SIG-M5 treated with dmso at 0.1 percent for 504 hours (cell line): ENCODE measurements at regions not wholly inside any gene's neighbourhood (a gene's known extent, or its start where the extent isn't known, plus 50 kb on each side); places are given as distances from the start of the nearest gene placed in this dataset.

Experiments used
- DNase-seq: peaks from one replicate; lab custom pipeline; 2025; ENCODE audit not compliant: unreplicated experiment; lab: John Stamatoyannopoulos, UW

- DNase-seq, result no peak
Observed at GRCh38 chr11:70833554-70833953, 418.8 kb downstream of the SHANK2 start.

DNA sequence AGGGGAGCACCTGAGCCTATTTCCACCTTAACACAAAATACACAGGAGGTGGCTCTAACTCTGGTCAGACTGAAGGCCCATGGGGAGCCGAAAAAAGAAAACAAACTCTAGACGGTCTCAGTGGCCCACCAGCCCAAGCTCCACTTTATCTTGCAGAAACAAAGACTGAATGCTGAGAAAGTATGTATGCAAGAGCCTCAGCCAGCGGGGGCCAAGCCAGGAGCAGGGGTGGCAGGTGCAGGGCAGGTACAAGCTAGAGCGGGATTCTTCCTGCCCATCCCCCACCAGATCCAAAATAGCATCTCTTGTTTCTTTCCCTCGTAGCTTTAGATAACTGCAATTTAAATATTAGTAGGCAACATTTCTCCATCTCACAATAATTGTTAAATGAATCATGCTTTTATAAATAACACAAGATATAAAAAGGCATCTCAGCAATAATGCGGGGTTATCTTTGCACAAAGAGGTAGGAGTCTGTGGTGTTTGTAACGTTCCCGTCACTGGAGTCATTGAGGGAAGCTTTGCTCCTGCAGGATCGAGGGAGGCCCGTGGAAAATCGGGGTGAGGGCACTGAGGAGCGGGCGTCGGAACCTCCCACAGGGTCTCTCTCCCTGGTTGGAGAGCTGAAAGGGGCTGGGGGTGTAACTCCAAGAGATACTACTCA lies 418.0 kb downstream of the SHANK2 start:
- no peak for DNase-seq

- DNase-seq, result no peak
Observed at GRCh38 chr11:70834984-70835560, 417.3 kb downstream of the SHANK2 start.

- DNase-seq, result no peak
Observed at GRCh38 chr11:70836071-70836470, 416.3 kb downstream of the SHANK2 start.

DNA sequence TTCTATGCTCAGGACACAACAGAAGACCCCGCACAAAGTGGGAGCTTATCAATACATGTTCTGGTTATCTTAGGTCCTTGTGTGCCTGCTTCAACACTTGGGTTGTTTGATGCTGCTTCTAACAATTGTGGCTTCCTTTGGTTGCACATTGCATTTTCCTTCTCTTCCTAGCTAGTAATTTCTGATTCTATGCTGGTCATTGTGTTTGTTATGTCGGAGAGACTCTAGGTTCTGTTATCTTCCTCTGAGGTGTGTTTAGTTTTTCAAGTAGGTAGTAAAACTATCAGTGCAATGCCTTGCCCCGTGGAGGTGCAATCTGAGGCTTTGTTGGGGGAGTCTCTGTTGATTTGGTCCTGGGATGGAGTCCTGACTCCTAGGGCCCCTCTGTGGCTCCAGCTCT lies 414.2 kb downstream of the SHANK2 start:
- DNase-seq, result no peak

DNA sequence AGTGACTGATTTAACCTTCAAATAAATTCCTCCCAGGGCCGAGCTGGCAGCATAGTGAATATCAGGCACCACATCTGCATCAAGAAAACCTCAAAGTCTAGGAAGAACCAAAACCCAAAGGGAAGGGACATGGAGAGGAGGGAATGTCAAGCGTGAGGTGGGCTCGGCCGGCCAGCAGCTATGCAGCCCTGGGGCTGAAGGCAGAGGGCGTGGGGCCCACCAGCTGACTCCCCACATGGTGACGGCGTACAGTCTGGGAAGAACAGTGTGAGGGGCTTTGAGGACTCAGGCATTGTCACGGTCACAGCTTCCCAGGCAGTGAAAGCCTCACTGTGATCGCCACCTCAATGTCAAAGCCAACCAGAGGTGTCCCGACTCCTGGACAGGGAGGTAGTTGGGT lies 412.5 kb downstream of the SHANK2 start:
- no peak for DNase-seq

DNA sequence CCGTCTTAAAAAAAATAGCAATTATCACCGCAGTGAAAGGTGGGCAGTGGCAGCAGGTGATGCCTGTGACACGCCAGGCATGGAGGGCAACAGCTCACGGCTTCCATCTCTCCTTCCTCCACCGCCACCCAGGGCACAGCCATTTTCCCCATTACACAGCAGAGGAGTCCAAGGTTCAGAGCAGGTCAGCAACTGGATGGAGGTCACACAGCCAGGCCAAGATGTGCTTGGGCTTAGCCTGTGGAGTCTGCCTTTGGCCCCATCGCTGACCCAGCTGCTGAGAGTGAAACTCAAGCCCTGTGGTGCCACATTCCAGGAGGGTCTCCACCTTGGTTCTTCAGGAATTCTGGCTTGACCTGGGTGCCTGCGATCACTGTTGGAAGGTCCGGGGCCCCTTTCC lies 411.1 kb downstream of the SHANK2 start:
- no peak for DNase-seq

DNA sequence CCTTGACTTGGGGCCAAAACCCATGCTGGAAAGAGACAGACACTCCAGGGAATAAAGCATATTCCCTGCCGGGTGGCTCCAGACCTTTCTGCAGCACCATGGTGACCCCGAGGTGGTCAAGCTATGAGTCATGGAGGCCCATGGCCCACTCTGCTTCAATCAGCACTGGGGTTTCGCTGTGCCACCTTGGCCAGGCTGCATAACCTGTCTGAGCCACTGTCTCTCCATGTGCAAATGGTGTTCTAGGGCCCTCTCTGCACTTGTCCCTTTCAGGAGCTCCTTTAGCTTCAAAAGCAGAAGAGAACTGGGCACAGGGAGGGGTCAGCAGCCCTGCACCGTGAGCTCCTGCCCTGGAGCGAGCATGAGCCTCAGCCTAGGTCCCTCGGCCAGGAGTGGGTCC lies 410.1 kb downstream of the SHANK2 start:
- DNase-seq, result no peak

GRCh38 chr11:70842701-70843100 lies 409.7 kb downstream of the SHANK2 start:
- no peak for DNase-seq

- no peak for DNase-seq
Observed at GRCh38 chr11:70843906-70844305, 408.5 kb downstream of the SHANK2 start.

GRCh38 chr11:70844387-70844786 lies 408.0 kb downstream of the SHANK2 start:
- DNase-seq, result no peak

GRCh38 chr11:70845591-70846041 lies 406.8 kb downstream of the SHANK2 start:
- no peak for DNase-seq

DNA sequence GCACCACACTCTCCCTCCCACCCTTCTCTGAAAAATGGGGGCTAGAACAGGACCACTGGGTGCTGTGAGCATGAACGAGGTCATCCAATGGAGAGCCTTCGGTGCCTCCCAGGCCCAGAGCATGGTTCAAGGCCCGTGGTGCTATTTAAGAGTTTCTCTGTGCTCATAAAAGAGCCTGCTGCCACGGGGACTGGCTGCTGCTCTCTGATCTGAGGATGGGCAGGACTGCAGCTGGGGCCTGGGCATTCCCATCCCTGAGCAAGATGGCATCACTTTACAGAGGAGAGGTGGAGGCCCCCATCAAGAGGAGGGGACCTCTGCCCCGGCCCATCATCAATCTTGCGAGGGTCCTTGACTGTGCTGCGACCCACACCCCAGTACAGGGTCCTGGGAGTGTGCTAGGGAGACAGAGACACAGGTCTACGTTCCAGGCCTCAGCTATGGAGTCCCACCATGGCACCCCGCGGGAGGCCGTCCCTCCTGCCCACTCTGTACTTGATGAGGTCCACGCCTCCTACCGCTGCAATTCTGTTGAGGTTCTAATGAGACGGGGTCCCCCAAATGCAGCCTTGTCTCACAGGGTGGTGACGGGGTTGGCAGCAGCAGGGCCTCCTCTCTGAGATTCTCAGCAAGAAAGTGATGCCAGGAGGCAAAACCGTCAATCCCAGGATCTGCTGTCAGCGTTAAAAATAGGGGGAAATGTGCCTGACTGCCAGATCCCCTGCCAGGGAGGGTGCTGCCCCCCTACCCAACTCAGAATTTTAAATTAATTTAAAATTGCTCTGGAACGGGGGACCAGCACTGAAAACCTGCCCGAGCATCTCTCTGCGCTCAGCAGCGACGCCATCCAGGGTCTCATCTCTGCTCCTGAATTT lies 405.4 kb downstream of the SHANK2 start:
- no peak for DNase-seq

- DNase-seq, result no peak
Observed at GRCh38 chr11:70848243-70848750, 404.1 kb downstream of the SHANK2 start.

GRCh38 chr11:70849031-70849430 lies 403.3 kb downstream of the SHANK2 start:
- DNase-seq, result no peak

DNA sequence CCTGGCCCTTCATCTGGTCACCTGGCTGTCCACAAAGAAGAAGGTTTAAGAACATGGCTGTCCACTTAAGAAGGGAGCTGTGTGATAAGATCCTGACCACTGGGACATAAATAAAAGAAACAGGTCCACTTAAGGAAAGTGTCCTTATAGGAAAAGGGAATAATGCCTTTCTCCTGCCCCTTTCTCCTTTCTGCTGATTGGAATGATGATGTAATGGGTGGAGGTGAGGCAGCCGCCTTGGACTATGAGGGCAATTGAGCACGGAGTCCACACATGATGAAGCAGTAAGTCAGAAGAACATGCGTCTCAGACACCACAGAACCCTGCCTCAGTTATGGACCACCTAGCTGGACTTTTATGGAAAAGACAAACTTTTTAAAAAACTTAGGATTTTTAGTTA lies 401.1 kb downstream of the SHANK2 start:
- no peak for DNase-seq

GRCh38 chr11:70851907-70852306 lies 400.5 kb downstream of the SHANK2 start:
- DNase-seq, result no peak

DNA sequence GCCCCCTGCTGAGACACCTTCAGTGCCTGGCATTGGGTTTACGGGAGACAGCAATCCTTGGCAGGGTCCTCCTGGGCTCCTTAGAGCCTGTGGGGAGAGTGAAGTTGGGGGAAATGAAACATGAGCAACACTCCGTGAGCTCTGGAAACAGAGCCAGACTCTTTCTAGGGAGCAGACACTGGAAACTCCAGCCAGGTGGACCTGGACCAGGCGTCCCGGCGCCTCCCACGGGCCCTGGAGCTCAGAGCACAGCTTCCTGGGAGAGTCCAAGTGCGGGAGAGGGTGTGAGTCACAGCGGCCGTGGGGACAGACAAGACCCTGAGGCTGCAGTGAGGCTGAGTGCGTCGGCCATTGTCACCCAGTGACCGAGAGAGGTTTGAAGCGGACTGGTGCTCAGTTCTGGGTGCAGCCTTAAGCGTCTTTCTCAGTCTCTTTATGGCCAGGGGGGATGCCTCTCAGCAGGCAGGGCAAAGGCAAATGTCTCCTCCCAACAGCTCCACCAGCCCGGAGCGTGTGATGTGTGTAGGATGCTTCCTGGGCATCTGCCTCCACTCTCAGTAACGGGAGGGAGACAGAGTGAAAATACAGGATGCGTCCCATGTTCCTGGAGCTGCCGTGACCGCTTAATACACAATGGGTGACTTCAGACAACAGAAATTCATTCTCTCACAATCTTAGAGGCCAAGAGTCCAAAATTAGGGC lies 399.2 kb downstream of the SHANK2 start:
- DNase-seq, result no peak

GRCh38 chr11:70853770-70854108 lies 398.6 kb downstream of the SHANK2 start:
- no peak for DNase-seq

DNA sequence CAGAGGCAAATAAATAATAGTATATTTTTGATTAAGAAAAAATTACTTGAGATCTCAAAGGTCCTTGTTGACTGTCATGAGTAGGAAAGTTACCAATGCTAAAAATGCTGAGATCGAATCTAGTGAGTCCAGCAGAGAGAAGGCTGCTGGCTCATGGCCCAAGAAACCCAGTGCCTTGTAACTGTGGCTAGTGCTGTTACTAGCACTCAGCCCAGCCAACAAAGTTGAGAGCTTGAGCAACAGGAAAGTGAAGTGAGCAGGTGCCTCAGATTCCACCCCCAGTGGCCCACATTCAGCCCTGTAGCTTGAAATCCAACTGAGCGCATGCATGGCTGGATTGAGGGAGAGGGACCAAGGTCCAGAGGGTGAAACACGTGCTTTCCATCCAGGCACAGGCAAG lies 398.2 kb downstream of the SHANK2 start:
- DNase-seq, result no peak

DNA sequence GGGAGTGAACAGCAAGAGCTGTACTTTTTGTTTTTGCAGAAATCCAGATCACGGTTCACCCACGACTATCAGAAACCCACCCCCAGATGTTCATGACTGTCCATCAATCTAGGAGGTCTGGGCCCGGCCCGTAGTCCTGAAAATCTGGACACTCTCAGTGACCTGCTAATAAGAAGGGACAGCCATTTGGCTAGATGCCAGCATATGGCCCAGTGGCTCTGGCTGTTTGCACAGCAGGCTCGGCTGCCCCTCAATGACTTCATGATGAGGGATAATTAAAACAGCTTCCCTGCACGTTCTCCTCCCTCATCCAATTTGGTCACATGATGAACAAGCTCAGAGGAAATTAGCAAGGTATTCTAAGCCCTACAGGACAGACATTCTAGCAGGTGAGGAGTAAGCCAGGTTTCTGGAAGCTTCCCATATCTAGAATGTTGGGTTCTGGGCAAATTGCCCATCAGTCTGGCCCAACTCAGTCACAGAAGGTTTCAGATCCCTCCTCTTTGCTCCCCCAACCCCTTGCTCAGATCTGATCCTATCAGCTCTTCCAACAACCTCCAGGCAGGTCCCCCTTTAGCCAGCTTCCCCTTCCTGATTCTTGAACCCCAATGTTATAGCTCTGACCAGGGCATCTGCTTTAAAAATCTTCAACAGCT lies 397.3 kb downstream of the SHANK2 start:
- no peak for DNase-seq
